Osteocyte (in vitro differentiated cells): ENCODE measurements at regions not wholly inside any gene's neighbourhood (a gene's known extent, or its start where the extent isn't known, plus 50 kb on each side); places are given as distances from the start of the nearest gene placed in this dataset. TPM values are rescaled to one million over a fixed set of nuclear protein-coding genes. Genes with fewer than 3 reads are reported as not detected.

ENCODE experiments used
- DNase-seq: peaks from one replicate; pipeline ENCODE4 v3.0.0; 2021; ENCODE audit warnings: mixed read lengths; ENCODE audit not compliant: unreplicated experiment; ENCODE audit errors: extremely low spot score
- H3K27ac Mint-ChIP-seq: one replicate; pipeline ENCODE4 v1.8.0; 2021; ENCODE audit warnings: mild to moderate bottlenecking, mixed read lengths; ENCODE audit not compliant: unreplicated experiment
- H3K27me3 Mint-ChIP-seq: one replicate; pipeline ENCODE4 v1.8.0; 2021; ENCODE audit warnings: mixed read lengths; ENCODE audit not compliant: unreplicated experiment
- H3K36me3 Mint-ChIP-seq: one replicate; pipeline ENCODE4 v1.8.0; 2021; ENCODE audit warnings: mixed read lengths; ENCODE audit not compliant: unreplicated experiment
- H3K4me1 Mint-ChIP-seq: one replicate; pipeline ENCODE4 v1.8.0; 2021; ENCODE audit warnings: mixed read lengths; ENCODE audit not compliant: unreplicated experiment
- H3K4me3 Mint-ChIP-seq: one replicate; pipeline ENCODE4 v1.8.0; 2021; ENCODE audit warnings: mild to moderate bottlenecking, moderate library complexity, mixed read lengths; ENCODE audit not compliant: unreplicated experiment
- H3K9me3 Mint-ChIP-seq: one replicate; pipeline ENCODE4 v1.8.0; 2021; ENCODE audit warnings: mixed read lengths; ENCODE audit not compliant: unreplicated experiment
- CTCF ChIP-seq: fragments of 200-600 bp; sonication (generic); IDR thresholded peaks from 2 replicates; pipeline ENCODE4 v1.5.0; 2021; ENCODE audit warnings: antibody characterized with exemption, mild to moderate bottlenecking, moderate library complexity
- microRNA-seq: library from miRNA; unstranded; fragments of <30 nt; microRNA quantifications from one replicate; pipeline ENCODE4 v1.1.0, GENCODE V29; 2020; ENCODE audit not compliant: unreplicated experiment

- TF ChIP-seq CTCF, result no peak
- Mint-ChIP-seq H3K27ac (no peak overlapping the region), H3K27me3 (peaks cover 27% of the 10 kb centered on the region), H3K4me1 (no peaks in the 10 kb centered on the region), H3K4me3 (no peak overlapping the region), H3K9me3 (no peaks in the 10 kb centered on the region), H3K36me3 (no peaks in the 10 kb centered on the region)
- no peak for DNase-seq
Measured at GRCh38 chr6:98998103-98998502, 50.4 kb upstream of the FBXL4 start.

Small RNA genes in the stretch of these regions (microRNA-seq; reads per million reads assigned to microRNA genes)
- not detected for gene MIR548AI
